ENCODE measurements at regions not wholly inside any gene's neighbourhood (a gene's known extent, or its start where the extent isn't known, plus 50 kb on each side); places are given as distances from the start of the nearest gene placed in this dataset.
"Not testable (repeated sequence)": the region's sequence is repeated elsewhere in the genome, so short reads cannot be mapped to it uniquely, and the experiment has no call there.

- no peak for DNase-seq
Observed at GRCh38 chr2:145751629-145752028, 1231.7 kb upstream of the ZEB2 start.

DNA sequence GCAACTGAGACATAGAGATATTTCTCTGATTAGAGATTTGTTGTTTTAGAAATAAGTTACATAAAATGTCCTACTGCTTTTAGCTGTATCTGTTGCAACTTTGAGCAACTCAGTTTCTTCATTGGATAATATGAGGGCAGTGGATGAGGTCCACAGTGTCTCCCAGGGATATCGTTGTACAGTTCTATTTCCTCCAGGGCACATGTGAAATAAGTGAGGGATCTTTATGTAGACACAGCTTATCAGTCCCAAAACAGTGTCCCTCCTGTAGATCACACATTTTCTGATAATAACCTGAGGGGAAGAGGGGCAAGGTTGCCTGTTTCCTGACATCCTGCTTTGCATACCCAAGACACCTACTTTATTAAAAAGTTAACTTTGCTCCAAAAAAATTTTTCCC lies 1231.2 kb upstream of the ZEB2 start:
- DNase-seq, result no peak

DNA sequence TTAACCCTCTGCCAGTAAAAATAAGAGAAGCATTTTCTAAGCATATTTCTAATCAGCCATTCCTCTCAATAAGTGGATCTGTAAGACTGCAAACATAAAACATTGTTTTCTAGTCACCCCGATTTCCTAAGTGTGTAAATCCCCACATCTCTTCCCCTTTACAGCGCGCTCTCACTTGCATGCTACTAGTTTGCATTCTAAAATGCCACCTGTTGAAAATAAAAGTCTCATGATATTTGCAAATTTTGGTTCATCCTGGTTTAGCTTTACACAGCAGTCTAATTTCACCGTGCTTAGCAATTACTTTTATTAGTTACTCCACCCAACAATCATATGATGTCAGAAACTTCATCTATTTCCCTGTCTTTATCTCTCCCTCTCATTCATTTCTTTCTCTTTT lies 1230.7 kb upstream of the ZEB2 start:
- DNase-seq, result no peak

GRCh38 chr2:145750144-145750543 lies 1230.2 kb upstream of the ZEB2 start:
- no peak for DNase-seq

GRCh38 chr2:145749556-145749955 lies 1229.6 kb upstream of the ZEB2 start:
- no peak for DNase-seq

GRCh38 chr2:145748927-145749326 lies 1229.0 kb upstream of the ZEB2 start:
- DNase-seq, result no peak

DNA sequence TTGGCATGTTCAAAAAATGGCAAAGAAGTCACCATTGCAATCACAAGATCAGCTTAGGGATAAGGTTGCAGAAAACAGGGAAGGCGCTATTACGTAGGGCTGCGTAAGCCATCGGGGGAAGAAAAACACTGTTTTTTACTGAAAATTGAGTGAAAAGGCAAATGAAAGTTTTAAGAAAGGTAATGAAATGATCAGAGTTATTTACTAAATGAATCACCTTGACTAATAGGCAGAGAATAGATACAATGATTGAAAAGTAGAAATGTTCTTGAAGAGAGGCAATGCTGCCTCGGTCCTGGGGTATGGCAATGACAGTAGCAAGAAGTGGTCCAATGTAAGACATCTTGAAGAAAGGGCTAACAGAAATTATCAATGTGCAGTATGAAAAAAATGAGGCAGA lies 1227.8 kb upstream of the ZEB2 start:
- no peak for DNase-seq

DNA sequence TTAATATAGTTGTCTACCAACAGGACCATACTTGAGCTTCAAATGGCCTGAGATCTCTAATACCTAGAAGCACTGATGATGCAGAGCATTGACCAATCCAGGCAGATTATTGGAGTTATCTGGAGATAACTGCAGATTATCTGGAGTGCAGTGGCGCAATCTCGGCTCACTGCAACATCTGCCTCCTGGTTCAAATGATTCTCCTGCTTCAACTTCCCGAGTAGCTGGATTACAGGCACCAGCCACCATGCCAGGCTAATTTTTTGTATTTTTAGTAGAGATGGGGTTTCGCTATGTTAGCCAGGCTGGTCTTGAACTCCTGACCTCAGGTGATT lies 1225.4 kb upstream of the ZEB2 start:
- not testable (repeated sequence) for DNase-seq

- no peak for DNase-seq
Observed at GRCh38 chr2:145744541-145745386, 1224.8 kb upstream of the ZEB2 start.

- DNase-seq, result no peak
Observed at GRCh38 chr2:145743011-145743410, 1223.1 kb upstream of the ZEB2 start.

DNA sequence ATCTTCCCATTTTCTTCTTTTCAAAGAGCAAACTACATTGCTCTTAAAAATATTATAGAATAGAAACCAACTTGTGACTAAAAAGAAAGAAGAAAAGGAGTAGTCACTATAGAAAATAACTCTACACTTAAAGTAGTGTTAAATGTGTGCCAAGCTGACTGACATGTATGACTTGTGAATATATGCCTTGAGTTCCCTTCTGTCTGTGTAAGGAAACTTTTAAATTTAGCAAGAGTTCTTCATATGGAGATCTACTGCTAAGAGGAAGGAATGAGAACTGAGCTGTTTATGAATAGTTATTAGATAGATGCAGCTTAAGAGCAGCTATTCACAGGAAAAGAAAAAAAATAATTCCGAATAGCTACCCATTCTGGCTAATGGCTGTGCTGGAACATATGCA lies 1221.7 kb upstream of the ZEB2 start:
- DNase-seq, result no peak

- DNase-seq, result no peak
Observed at GRCh38 chr2:145741181-145741580, 1221.3 kb upstream of the ZEB2 start.

DNA sequence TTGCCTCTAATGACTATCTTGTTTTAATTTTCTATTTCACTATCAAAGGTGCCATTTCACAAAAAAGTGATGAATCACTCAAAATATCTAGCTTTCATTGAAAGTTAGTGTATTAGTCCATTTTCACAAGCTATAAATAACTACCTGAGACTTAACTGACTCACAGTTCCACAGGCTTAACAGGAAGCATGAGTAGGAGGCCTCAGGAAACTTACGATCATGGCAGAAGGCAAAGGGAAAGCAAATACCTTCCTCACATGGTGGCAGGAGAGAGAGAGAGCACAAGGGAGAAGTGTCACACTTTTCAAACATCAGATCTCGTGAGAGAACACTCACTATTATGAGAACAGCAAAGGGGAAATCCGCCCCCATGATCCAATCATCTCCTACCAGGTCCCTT lies 1220.4 kb upstream of the ZEB2 start:
- DNase-seq, result no peak

DNA sequence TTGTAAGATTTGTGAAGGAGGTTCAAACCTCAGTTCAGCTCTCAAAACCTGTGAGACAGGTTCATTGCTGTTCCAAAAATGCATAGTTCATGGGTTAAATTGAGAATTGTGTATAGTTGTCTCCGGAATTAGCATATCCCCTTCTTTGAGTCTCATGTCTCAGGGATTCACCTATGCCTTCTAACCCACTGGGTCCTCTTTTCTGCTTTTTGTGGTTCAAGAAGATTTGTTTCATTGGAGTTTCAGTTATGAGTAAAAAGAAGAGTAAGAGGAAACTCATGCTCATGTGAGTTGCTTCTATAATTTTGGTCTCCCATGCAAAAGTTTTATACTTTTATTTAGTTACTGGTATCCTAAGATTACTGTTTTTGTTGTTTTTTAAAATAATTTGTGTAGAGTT lies 1219.8 kb upstream of the ZEB2 start:
- no peak for DNase-seq

- no peak for DNase-seq
Observed at GRCh38 chr2:145736871-145737270, 1217.0 kb upstream of the ZEB2 start.

DNA sequence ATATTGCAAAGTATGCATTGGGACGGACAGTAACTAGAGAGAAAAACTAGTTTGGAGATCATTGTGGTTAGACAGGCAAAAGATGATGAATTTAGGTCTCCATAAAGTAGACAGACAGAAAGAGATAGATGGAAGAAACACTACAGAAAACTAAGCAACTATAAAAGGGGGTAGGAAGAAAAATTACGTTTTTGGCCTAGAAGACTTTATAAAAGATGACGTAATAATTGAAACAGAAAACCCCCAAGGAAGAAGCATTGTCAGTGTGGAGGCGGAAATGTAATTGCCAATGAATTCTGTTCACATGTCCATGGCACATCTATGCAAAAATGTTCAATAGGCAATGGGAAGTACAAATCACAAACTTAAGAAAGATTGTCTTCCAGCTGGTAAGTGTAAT lies 1211.5 kb upstream of the ZEB2 start:
- DNase-seq, result no peak

GRCh38 chr2:145729993-145730770 lies 1210.3 kb upstream of the ZEB2 start:
- DNase-seq, result no peak

- no peak for DNase-seq
Observed at GRCh38 chr2:145729481-145729880, 1209.6 kb upstream of the ZEB2 start.

DNA sequence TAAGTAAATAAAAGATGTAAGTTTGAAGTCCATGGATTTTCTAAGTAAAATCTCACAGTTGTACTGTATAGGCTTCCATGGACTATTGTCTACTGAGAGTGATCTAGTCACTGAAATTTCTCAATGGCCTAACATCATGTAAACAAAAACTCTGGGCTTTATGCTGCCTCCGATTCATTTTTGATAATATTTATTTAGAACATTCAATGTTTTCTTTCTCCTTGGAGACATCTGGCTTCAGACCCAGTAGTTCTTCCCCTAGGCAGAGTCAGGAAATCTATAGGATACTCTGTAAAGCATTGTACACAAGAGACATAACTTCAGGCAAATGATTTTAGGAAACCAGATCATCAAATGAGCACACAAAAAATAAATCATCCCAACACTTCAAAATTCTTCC lies 1208.6 kb upstream of the ZEB2 start:
- DNase-seq, result no peak

DNA sequence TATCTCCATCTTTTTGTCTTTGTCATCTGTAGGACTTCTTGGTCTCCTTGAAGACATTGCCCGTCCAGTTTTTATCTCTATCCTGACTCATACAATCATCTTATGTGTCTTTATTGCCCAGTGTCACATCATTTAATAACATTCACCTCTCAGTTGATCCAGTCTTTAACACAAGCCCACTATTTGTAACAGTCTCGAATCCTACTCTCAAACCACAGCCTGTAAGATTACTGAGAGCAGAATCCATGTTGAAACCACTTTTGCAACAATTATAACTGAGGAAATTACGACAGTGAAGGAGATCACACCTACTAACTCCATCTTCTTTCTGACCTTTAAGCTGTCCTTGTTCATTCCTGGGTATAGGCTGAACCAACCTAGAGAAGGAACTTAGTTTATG lies 1206.0 kb upstream of the ZEB2 start:
- DNase-seq, result no peak

DNA sequence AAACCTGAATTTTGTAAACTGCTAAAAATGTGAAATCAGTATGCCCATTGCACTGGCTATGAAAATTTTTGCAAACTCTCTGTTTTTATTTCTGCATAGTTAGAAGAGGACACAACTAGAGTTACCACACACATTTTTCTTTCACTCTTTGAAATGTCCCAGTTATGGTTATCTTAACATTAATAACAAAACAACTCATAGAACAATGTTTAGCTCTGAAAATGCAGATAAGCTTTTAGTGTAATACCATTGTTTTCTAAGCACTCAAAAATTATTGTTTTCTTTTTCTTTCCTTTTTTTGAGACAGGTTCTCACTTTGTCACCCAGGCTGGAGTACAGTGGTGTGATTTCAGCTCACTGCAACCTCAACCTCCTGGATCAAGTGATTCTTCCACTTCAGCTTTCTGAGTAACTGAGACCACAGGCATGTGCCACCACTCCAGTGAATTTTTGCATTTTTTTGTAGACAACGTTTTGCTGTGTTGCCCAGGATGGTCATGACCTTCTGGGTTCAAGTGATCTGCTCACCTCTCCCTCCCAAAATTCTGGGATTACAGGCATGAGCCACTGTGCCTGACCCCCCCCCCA lies 1204.5 kb upstream of the ZEB2 start:
- DNase-seq, result no peak

- DNase-seq, result no peak
Observed at GRCh38 chr2:145723872-145724271, 1204.0 kb upstream of the ZEB2 start.

DNA sequence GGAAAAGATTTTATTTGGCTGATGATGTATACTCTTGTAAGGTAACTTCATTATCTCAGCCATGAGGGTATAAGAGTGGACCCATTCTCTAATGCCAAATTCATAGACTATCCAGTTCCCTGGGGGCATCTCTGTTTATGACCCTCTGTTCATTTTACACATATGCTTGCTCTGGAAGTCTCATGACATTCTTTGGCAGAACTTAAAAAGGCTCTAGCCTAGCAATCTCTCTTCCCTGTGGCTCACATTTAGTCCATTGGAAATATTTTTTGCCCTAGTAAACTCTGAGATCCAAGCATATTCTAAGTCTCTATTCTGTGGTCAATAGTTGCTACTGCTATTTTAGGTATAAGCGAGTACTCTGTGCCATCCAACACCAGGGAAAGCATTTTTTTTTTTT lies 1201.8 kb upstream of the ZEB2 start:
- DNase-seq, result no peak

DNA sequence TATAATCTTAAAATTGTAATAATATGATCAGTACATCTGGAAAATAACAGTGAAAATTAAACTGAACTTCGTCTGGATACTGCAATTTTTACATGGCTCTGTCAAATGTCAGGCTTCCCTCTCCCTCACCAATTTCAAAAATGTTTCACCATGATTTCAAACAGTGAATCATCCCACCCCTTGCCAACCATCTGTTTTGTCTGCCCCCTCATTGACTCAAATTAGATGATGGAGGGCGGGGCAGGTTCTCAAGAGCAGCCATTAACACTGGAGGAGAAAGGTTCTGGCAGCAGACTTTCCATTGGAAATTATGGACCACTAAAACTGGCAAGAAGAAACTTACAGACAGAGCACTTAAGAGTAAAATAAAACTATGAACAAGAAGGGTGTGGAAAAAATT lies 1195.7 kb upstream of the ZEB2 start:
- DNase-seq, result no peak
